ENCODE measurements at regions not wholly inside any gene's neighbourhood (a gene's known extent, or its start where the extent isn't known, plus 50 kb on each side); places are given as distances from the start of the nearest gene placed in this dataset.

DNA sequence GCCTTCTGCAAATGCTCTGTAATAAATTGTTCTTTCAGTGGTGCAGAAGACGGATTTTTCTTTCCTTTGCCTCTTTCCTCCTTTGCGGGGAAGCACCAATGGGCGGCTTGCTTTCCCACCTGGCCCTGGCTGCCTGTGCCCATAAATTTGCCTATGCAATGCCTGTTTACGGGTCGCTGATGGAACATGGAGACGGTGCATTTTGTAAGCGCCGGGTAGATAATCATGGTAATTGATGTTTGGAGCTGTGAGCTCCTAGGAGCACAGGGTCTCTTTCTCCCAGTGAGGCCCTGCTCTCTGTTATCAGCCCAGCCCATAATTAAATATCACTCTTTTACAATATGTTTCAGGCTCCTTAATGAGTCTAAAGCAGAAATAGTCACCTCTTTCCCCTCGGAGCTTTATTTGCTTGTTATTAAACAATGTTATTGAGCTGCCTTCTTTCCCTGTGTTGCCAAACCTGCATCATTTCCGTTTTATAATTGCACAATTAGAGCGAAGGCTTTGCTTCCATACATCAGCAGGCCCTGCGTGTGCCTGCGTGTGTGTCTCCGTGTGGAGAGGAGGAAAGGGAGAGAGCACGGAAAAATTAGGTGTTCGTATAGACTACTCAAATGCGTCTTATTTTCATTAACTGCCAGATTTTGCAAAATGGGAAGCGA is 437.4 kb upstream of the POU3F3 start:
- no peaks in the 10 kb centered on the region for H3K27me3 ChIP-seq
- no peak for DNase-seq (ENCODE audit: low spot score)
- no peaks in the 10 kb centered on the region for H3K9me3 ChIP-seq
- no peaks in the 10 kb centered on the region for H3K4me1 ChIP-seq
- TF ChIP-seq, protein P1, sequence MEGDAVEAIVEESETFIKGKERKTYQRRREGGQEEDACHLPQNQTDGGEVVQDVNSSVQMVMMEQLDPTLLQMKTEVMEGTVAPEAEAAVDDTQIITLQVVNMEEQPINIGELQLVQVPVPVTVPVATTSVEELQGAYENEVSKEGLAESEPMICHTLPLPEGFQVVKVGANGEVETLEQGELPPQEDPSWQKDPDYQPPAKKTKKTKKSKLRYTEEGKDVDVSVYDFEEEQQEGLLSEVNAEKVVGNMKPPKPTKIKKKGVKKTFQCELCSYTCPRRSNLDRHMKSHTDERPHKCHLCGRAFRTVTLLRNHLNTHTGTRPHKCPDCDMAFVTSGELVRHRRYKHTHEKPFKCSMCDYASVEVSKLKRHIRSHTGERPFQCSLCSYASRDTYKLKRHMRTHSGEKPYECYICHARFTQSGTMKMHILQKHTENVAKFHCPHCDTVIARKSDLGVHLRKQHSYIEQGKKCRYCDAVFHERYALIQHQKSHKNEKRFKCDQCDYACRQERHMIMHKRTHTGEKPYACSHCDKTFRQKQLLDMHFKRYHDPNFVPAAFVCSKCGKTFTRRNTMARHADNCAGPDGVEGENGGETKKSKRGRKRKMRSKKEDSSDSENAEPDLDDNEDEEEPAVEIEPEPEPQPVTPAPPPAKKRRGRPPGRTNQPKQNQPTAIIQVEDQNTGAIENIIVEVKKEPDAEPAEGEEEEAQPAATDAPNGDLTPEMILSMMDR (IDR thresholded peaks at IDR 0.05) = no peak
- no peaks in the 10 kb centered on the region for H3K36me3 ChIP-seq
- H3K4me3 ChIP-seq = no peak overlapping the region
- H3K27ac ChIP-seq = no peak overlapping the region

DNA sequence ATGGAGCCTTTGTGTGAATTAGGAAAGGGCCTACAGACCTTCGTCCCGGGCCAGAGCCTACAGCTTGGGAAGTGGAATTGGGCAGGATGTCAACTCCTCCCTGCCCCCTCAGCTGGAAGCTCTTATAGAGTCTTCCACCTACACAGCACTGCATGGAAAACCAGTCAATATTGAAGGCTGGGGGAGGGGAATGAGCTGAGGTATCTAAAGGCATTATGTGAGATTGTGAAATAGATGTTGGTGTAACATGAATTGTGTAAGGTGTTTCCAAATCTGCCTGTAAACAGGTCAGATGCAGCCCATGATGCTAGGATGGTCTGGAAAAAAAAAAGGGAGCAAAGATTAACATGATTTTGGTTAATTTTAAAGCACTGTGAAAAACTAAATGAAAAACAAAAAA is 433.5 kb upstream of the POU3F3 start:
- no peak overlapping the region for H3K27ac ChIP-seq

DNA sequence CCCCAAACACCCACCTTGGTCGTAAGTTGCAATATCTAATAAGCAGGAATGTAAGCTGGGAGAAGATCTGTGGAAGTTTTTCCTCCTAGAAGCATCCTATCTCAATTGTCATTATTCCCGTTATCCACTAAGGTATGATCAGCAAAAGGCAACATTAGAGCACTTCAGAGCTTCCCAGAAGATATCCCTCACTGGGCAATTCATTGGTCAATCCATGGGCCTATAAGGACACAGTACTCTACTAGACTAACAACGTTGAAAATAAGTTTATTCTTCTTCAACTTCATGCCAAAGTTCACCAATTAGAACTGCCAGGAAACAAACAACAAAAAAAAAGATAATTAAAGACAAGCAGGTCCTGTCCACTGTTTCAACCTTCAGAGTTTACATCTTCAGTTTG is 433.0 kb upstream of the POU3F3 start:
- H3K4me3 ChIP-seq = no peak overlapping the region
- no peak overlapping the region for H3K27ac ChIP-seq
- no peak for DNase-seq (ENCODE audit: low spot score)
- TF ChIP-seq, protein P1 (IDR thresholded peaks at IDR 0.05) = no peak
- H3K36me3 ChIP-seq = no peaks in the 10 kb centered on the region
- H3K4me1 ChIP-seq = no peaks in the 10 kb centered on the region
- no peaks in the 10 kb centered on the region for H3K9me3 ChIP-seq
- H3K27me3 ChIP-seq = no peaks in the 10 kb centered on the region

More for the DNA sequence above, 433.5 kb upstream of the POU3F3 start:
- DNase-seq (ENCODE audit: low spot score) = no peak
- Histone ChIP-seq H3K4me1 (no peaks in the 10 kb centered on the region), H3K36me3 (no peaks in the 10 kb centered on the region), H3K27me3 (no peaks in the 10 kb centered on the region), H3K9me3 (no peaks in the 10 kb centered on the region), H3K4me3 (no peak overlapping the region)
- TF ChIP-seq, protein P1 (IDR thresholded peaks at IDR 0.05) = no peak

DNA sequence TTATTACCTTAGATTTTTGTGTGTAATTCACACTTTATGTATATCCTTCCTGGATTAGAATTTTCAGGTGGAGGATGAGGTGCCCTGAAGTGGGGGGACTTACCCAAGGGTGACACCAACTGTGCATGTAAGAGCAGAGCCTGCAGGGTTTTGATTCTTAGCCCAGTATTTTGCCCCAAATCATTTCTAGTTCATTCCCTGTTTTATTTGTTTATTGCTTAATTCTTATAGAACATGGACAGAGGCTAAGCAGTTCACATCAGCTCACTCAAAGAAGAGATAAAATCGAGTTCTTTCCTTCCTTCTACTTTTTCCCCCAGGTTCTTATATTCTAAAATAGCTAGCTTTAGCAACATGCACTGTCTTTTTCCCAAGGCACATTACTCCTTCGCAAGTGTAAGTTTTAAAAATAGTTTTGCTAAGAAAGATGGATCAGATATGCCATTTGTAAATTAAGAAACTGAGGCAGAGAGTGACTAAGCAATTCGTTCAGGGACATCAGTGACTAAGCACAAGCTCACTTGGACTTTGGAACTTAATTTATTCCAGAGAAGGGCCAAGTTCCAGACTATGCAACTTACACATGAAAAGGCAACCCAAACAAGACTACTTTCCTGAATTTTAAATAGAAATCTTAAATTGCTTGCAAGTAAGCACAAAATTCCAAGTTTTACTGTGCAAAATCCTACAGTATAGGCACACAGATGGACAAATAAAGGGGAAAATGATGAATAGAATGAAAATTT is 427.9 kb upstream of the POU3F3 start:
- no peak overlapping the region for H3K4me3 ChIP-seq
- H3K27ac ChIP-seq = no peak overlapping the region
- no peaks in the 10 kb centered on the region for H3K27me3 ChIP-seq
- no peaks in the 10 kb centered on the region for H3K9me3 ChIP-seq
- H3K36me3 ChIP-seq = no peaks in the 10 kb centered on the region
- TF ChIP-seq, protein P1 (IDR thresholded peaks at IDR 0.05) = no peak
- no peak for DNase-seq (ENCODE audit: low spot score)
- no peaks in the 10 kb centered on the region for H3K4me1 ChIP-seq

DNA sequence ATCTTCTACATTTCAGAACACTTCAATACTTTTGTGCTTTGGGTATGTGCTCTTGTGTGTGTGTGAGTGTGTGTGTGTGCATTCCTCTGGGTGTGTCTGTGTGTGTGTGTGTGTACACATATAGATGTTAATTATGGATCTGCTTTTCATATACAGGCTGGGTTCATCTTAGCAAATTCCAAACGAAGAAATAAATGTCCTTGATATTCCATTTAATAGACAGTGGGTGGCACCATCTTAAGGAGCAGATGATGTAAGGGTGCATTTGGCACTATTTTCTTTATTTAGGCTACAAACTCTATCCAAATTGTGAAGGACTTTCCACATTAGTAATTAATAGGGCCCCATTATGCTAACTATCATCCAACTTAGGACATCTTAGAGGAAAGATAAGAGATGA is 425.8 kb upstream of the POU3F3 start:
- DNase-seq (ENCODE audit: low spot score) = no peak
- Histone ChIP-seq H3K27ac (no peak overlapping the region), H3K27me3 (no peaks in the 10 kb centered on the region), H3K36me3 (no peaks in the 10 kb centered on the region), H3K9me3 (no peaks in the 10 kb centered on the region), H3K4me3 (no peak overlapping the region), H3K4me1 (no peaks in the 10 kb centered on the region)
- TF ChIP-seq, protein P1 (IDR thresholded peaks at IDR 0.05) = no peak
